Fibroblast of lung (primary cell): ENCODE measurements at regions not wholly inside any gene's neighbourhood (a gene's known extent, or its start where the extent isn't known, plus 50 kb on each side); places are given as distances from the start of the nearest gene placed in this dataset.

Experiments used
- EZH2 ChIP-seq: IDR thresholded peaks from 2 replicates; pipeline ENCODE4 v1.5.1; 2012; ENCODE audit warnings: low read length, control low read depth, mild to moderate bottlenecking; ENCODE audit errors: missing control alignments
- TF ChIP-seq, protein P1 (sequence below), 2 donors: IDR thresholded peaks in 1 of 2; conservative IDR thresholded peaks in 1 of 2; 1 replicate in 1 of 2; 2 replicates in 1 of 2; pipeline ENCODE4 v1.5.1; 2011 to 2012; ENCODE audit warnings: low read length in 2 of 2, control low read depth in 1 of 2, inconsistent platforms in 1 of 2, low read depth in 1 of 2, mild to moderate bottlenecking in 1 of 2

DNA sequence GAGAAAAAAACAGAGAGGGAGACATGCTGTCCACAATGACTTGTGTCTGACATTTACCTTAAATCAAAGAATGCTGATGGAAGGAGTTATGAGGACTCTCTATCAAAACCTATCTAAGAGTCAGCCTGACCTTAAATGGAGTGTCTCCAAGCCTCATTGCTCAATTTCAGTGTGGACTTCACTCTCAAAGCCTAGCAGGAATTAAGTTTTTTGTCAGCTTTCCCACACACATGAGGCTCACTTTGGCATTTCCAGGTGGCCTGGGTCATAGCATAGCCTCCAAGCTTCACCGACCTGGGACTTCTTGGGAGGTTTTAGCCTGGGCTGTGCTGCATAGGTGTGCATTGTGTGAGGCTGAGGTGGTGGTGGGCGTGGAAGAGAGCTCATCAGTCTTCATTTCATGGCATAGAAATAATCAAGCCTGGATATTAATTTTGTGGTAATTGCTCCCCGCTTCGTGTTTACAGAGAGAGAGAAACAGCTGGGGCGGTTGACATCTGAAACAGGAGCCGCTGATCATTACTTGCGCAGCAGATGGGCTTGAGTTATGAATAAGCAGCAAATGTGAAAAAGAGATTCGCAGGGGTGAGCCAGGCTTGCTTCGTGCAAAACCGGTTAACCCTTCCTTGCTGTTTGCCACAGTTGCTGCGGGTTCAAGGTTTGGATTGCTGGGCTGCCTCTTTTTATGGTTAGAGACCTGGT, 647.8 kb downstream of the INHBA start:
- TF ChIP-seq, protein P1, sequence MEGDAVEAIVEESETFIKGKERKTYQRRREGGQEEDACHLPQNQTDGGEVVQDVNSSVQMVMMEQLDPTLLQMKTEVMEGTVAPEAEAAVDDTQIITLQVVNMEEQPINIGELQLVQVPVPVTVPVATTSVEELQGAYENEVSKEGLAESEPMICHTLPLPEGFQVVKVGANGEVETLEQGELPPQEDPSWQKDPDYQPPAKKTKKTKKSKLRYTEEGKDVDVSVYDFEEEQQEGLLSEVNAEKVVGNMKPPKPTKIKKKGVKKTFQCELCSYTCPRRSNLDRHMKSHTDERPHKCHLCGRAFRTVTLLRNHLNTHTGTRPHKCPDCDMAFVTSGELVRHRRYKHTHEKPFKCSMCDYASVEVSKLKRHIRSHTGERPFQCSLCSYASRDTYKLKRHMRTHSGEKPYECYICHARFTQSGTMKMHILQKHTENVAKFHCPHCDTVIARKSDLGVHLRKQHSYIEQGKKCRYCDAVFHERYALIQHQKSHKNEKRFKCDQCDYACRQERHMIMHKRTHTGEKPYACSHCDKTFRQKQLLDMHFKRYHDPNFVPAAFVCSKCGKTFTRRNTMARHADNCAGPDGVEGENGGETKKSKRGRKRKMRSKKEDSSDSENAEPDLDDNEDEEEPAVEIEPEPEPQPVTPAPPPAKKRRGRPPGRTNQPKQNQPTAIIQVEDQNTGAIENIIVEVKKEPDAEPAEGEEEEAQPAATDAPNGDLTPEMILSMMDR (conservative IDR thresholded peaks at IDR 0.05 in 1 of 2, IDR thresholded peaks at IDR 0.05 in 1 of 2; ENCODE audit: low read depth in 1 of 2, low read length in 2 of 2) = no peak
- no peak for TF ChIP-seq EZH2
